NCI-H2171 (cell line): ENCODE measurements at regions not wholly inside any gene's neighbourhood (a gene's known extent, or its start where the extent isn't known, plus 50 kb on each side); places are given as distances from the start of the nearest gene placed in this dataset.

Experiments used
- DNase-seq: peaks from one replicate; lab custom pipeline; 2025; lab: John Stamatoyannopoulos, UW

DNA sequence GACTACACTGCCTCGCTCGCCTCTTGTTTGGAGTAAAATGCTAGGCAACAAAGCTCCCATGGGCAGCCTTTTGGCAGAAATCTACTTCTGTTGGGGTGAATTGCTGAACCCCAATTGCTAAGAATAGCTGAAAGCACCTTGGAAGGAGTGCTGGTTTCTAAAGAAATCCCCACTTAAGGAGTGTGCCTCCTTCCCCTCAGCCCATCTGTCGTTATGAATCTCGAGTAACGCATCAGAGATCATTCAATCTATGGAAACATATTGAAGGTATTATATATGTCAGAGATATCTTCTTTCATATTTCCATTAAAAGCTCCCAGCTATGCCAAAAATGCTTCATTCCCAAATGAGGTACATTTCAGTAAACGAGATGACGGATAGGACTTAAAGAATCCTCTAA lies 229.6 kb upstream of the BLID start:
- no peak for DNase-seq

DNA sequence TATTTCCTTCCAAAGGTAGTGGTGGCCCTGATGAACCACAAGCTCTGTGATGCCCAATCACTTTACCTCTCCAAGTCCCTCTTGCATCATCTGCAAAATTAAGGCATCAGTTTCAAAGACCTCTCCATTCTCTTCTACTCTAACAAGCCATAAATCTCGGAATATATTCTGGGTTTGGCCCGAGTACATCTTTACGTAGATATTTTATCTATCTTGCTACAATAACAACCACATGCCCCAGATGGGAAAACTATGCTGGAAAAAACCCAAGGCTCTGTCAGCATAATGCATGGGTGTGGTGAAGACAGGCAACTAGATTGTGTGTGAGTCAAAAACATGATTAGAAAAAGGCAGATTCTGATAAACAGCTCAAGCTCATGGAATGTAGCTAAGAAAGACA lies 228.2 kb upstream of the BLID start:
- no peak for DNase-seq

DNA sequence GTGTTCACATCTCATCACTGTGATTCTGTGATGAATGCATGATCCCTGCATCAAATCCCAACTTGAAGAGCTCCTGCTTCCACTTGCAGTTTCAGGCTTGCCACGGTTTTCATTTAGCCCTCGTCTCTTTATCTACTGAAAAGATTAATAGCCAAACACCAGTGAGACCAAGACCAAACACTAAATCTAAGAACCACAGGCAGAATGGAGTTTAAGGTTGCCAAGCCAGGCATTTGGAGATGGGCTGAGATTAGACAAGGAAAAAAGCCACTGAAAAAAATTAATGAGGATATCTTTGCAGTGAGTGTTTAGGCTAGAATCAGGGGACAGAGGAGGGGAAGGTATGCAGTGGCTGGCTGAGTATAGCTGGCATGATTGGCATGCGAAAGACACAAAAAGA lies 227.2 kb upstream of the BLID start:
- no peak for DNase-seq

DNA sequence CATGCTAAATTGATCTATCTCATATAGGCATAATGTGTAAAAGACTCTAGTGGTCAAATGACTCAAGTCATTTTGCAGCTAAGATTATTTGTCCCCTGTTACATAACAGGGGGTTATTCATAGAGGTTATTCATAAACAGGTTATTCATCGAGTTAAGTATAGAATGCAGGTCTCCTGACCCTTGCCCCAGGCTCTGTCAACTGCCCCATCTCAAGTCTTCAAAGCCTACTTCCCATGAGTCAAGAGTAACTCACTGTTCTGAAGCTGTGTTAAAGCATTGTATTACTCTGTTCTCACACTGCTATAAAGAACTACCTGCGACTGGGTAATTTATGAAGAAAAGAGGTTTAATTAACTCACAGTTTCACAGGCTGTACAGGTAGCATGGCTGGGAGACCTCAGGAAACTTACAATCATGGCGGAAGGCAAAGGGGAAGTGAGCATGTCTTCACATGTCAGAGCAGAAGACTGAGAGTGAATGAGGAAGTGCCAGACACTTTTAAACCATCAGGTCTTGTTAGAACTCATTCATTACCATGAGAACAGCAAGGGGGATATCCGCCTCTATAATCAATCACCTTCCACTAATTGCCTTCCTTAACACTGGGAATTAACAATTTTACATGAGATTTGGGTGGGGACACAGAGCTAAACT lies 226.2 kb upstream of the BLID start:
- DNase-seq = no peak

DNA sequence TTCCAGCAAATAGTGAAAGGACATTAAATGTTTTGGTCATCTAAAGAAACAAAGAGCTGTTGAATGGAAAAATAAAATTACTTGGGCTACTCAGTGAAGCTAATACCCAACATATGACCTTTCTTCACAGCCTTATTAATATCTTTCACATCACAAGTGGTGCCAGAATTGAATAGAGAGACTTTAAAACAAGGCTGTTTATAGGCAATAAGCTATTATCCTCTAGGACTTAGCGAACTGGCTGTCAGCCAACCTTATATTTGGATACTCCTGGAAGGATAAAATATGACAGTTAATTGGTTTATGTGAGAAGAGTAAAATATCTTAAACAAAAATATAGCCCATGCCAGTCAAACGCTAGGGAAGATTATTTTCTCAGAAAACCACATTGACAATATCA lies 225.5 kb upstream of the BLID start:
- no peak for DNase-seq

DNA sequence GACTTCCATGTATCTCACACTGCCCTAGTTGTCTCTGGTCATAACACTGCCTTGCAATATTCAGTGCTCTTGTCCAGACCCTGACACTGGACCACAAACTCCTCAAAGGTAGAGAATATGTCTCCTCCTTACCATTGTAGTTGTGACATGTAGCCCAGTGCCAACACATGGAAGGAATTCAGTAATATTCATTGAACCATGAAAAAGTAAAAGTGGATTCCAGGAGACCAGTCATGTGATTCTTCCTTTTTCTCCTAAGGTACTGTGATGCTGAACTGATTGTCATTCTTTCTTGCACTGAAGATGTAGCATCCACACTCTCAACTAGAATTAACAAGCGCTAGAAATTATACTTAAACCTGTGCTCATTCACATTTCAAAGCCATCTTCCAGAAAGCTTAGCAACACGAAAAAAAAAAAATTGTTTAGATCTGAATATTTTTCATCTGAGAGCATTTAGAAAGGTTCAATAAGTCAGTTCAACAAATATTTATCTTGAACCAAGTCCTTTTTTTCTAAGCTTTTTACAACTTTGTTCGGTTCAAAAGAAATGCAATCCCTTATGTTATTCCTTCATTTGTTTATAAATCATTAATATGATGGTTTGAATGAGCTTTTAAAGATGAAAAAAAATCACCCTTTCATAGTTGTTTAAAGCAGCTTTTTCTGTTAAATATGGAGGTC lies 224.7 kb upstream of the BLID start:
- no peak for DNase-seq

DNA sequence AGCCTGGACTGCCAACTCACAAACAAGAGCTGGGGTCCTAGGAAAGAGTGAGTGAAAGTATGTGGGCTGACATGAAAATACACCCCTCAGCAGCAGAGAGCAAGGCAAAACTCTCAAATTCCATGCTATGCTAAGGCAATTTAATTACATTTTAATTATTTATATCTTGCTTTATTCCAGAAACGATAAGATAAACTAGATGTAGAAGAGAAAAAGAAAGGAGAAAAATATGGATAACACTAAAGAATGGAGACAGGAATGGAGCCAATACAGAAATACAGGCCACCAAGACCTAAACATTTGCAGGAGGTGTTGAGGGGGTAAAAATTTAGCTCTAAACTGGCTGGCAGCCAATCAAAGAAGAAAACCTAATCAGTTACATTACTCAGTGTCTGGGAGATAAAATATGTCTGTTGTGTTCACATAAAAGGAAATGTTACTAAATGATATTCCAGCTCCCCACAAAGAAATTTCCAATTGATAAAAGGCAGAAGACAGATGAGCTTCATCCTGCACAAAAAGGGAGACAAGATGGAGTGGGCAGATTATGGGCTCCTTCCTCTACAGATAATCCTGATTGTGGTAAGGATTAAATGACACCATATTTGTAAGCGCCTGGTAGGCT lies 223.5 kb upstream of the BLID start:
- DNase-seq = no peak

DNA sequence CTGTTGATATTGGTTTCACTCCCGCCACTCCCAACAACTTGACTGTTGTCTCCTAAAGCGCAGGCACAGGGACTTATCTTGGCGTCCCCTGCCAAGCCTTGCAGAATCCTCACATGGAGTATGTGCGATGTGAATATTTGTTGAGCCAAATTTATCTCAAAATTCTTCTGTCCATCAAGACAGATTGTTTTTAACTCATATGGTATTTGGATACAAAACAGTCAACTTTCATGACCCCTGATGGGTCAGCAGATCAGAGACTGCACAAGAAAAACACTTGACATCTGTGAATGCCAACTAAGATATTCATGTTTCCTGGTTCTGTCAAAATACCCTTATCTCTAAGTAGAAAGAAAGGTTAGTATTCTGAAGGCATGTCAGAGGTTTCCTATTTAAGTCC lies 221.7 kb upstream of the BLID start:
- no peak for DNase-seq

DNA sequence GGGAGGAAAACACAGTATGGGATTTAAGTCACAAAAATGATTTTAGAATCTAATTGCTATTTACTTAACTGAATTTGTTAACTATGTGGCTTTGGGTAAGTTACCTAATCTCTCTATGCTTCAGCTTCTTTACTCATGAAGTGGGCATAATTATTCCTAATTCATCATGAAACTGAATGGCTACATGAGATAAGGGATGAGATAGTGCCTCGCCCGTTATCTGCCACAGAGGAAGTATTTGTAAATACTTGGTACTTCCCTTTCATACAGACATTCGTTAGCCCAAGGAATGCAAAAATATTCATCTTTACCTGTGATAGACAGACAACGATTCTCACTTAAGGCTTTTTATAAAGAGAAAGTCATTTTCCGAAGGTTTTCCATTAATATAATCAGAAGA lies 221.2 kb upstream of the BLID start:
- DNase-seq = no peak

DNA sequence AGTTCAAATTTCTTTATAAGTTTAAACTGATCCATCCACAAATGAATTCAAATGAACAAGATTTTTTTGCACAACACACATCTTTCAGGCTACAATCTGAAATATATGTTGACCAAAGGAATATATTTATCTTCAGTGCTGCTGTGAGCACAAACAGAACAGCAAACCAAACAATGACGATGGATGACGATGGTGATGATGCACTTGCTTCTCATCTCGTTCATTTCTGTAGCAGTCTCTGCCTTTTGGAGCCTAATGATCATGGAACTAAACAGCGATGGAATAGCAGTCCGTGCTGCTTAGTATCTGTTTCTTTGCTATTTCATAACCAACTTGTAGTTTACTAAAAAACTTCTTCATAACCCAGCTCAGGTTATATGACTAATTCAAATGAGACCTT lies 220.7 kb upstream of the BLID start:
- no peak for DNase-seq

DNA sequence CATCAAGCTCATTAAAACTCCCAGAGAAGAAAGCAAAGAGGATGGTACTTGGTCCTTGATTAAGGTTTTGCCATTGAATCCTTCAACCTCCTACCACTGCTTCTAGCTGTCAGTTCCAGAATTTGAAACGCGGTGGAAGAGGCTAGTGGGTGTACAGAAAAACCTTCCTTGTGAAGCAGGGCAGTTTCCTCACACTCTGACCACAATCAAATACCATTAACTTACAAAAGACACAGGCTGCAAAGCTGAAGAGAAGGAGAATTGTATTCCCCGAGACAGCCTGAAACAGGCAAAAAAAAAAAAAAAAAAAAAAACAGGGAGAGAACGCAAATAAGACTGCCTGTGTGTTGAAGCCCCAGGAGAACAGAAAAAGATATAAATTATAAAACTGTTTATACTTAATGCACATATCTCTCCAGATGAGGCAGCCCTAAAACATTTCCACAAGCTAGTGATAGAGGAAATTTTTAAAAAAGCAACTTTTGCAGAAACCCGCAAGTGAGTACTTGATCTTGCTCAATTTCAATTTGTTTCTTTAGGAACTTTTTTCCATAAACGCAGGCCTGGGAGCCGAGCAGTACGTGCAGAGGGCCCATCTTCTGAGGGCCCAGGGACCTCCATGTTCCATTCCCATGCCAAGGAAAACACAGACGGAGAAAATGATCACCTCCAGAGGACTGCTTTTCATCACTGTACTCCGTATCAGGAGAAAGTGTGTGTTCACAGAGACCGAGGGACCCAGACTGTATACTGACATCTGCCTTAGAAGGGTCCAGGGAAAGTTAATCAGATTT lies 218.7 kb upstream of the BLID start:
- DNase-seq = no peak

DNA sequence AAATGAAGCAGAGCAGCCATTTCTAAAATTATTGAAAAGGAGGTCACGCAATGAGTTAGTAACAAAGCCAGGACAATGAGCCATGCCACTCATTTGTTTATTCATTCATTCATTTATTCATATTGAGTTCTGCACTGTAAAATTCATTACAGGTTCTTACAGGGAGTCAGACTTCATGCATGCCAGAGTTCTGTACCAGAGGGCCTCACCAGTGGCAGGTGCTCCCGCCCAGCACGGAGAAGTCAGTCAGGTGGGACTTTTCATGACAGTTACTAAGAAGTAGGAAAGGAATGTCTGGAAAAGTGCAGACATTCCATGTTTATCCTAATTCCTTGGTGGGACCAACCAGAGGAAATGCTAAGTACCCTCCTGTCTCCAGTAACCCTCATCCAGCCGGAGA lies 217.5 kb upstream of the BLID start:
- DNase-seq = no peak

DNA sequence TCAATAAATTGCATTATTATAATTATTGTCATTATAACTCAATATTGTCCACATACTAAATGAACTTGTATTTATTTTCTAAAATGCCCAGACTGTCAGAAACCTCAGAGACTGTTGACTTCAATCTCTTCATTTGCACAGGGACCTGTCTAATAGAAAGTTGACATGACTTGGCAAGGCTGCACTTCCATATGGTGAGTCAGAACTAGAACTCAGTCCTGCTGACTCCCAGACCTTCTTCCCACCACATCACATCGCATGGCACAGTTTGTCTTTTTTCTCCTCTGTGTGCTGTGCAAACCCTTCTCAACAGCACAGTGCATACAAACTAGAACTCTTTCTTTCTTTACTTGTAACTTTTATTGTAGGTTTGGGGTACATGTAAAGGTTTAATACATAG lies 215.1 kb upstream of the BLID start:
- no peak for DNase-seq

DNA sequence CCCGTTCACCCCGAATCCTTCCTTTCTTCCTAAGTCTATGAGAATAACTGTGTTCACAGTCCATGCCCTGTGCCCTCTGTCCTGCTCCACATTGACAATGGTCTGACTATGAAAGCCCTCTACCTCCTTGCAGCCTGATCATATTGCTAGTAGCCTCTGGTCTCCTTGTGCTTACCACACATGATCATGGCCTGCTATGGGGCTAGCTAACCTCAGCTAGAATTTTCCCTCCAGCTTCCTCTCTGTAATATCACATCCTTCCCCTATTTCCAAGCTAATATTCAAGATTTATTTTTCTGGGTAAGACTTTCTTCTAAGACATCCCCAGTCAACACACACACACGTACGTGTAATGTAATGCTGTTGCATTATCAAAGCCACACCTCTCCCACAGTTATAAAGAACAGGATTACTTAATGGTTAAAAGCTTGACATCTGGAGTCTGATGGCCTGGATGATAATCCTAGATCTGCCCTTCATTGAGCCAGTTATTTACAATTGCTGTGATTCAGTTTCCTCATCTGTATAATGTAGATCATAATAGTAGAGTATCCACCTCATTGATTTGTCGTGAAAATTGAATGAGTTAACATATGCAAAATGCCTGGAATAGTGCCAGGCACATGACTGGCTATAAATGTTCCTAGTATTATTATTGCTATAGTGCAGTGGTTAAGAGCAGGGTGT lies 214.4 kb upstream of the BLID start:
- no peak for DNase-seq

DNA sequence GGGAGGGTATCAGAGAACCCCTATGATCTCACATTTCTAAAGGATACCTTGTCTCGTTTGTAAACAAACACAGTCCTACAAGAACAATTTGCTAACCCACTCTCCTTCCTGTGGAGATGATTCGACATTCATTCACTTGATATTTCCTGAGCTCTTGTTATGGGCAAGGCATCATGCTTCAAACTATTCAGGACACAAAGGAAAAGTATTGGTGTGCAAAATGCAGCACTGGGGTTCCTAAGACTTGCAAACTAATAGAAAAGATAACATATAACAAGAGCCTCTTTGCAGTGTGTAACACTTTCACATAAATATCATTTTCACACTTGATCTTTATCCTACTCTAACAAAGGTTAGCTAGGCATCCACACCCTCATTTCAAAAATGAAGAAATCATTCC lies 211.5 kb upstream of the BLID start:
- no peak for DNase-seq

DNA sequence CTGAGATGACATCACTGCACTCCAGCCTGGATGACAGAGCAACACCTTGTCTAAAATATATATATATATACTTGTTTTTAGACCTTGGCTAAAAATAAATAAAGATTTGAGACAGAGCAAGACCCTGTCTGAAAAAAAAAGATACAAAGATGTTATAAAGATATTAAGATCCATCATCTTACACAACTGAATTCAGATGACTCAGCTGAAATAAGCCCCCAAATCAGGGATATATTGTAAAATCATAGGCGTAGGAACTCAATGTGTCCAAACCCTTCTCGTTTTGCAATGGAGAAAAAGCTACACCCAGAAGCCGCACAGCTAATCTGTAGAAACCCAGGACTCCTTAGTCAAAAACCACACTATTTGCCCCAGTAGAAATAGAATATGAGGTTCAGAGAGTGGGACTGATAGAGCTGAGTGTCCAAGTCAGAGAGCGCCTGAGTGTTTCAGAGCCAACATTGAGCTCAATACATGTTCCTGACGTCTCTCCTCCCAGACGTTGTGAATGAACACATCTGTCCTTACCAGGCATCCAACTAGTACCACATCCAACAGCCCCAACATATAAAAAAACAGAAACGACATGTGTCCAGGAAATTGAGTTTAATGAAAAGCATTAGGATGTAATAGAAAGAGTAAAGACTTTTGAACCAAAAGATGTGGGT lies 207.9 kb upstream of the BLID start:
- no peak for DNase-seq

DNA sequence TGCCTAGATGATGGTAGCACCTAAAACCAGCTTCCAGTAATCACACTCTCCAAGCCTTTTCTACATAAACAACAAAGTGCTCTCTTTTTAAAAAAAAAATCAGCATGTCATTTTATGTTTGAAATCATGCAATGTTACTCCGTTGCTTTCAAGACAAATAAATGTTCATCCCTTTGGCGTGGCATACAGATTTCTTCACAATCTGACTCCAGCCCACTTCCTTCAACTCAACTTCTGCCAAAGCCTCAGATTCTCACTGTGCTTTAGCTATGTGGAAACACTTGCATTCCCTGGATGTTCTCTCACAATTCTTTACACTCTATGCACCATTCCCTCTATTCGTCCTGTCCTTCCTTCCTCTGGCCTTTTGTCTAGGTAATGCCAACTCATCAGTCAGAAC lies 206.3 kb upstream of the BLID start:
- no peak for DNase-seq

DNA sequence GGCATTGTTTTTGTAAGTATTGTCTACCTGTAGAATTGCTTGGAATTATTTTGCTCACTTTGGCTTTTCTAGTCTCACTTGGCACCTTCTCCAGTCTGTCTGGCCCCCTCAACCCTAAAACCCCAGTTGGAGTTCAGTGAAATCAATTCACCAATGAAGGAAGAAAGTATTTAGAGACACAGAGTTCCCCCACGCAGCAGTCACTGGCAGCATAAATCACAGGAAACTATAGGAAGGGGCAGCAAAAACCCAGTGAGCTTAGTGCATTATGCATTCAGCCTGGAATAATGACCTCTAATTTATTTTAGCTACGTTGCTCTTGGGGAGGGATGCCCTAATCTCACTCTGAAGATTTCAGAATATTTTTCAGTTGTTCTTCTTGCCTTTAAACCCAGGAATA lies 204.7 kb upstream of the BLID start:
- no peak for DNase-seq

DNA sequence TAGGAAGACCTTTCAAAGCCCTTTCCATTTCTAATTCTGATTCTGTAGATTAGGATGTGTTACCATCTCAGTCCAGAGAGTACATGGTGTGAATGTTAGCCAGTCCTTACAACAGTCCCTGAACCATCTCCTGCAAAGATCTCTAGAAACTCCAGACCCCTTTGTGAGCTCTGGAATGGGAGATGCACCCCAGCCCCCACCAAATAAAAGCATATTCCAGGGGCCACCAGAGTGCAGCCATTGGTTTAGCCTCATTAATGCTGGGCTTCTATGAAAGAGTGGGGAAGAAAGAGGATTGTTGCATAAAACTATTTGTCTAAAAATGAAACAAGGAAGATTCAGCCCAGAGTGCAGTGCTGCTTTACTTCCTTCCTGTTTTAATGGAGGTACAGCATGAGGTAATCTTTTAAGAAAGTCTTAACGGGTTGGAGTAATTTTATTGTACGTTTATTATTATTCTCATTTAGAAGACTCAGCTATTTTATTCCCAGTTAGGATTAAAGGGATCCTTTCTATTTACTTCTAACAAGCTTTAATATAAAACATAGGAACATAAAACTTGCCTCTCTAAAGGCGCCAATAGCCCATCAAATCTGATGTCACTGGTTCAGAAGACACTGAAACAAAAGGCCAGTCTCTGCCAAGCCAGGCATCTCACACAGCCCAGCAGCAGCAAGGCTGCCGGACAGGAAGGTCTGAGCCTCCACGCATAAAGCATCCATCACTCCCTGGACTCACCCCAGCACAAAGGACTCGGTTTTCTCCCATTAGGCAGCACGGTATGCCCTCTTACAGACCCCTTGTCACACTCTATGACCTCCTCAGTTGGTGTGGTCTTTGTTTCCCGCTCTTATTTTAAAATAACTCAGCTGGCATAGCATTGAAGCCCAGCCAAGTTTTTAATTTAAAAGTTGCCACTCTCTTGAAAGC lies 203.9 kb upstream of the BLID start:
- DNase-seq = no peak

DNA sequence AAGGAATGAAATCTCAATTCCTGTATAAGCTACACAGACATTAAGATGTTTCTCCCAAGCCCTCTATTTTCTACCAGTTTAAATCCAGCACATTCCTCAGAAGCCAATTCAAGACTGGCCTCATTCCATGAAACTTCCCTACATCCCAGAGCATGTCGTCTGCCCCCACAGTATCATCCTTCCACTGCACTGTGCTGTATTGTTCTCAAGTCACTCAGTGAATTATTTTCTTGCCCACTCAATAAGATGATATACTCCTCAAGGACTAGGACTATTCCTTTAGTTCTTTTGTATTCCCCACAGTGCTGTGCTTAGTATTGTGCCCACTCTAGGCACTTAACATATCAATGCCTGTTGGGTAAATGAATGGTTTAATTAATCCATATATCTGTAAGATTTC lies 203.1 kb upstream of the BLID start:
- no peak for DNase-seq

DNA sequence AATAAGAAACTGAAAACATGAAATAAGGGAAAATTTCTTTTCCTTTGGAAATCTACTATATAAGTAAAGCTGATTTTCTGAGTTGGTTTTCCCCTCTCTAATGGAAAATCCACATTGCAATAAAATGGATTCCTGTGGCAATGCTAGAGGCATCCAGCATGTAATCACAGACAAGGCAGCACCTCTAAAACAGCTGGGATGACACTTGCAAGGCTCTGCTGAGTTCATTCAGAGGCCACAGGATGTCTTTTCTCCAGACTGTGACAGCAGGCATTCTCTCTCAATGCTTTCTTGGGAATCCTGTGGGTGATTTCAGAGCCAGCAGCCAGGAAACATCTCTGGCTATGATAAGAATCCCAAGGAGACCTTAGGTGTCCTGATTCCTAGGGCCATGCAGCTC lies 201.3 kb upstream of the BLID start:
- no peak for DNase-seq
